Mesothelial cell of epicardium (in vitro differentiated cells): ENCODE measurements at regions not wholly inside any gene's neighbourhood (a gene's known extent, or its start where the extent isn't known, plus 50 kb on each side); places are given as distances from the start of the nearest gene placed in this dataset.

Experiments
- DNase-seq, 2 experiments: peaks; one replicate each; pipeline ENCODE4 v3.0.0; 2021; ENCODE audit warnings: low spot score in 2 of 2; ENCODE audit not compliant: unreplicated experiment in 2 of 2
- H3K27ac Mint-ChIP-seq: 2 replicates; pipeline ENCODE4 v1.8.0; 2021; ENCODE audit warnings: mixed read lengths
- H3K27me3 Mint-ChIP-seq: 2 replicates; pipeline ENCODE4 v1.8.0; 2021; ENCODE audit warnings: low read depth, mixed read lengths
- H3K36me3 Mint-ChIP-seq: 2 replicates; pipeline ENCODE4 v1.8.0; 2021; ENCODE audit warnings: mixed read lengths
- H3K4me1 Mint-ChIP-seq: 2 replicates; pipeline ENCODE4 v1.8.0; 2021; ENCODE audit warnings: mixed read lengths
- H3K4me3 Mint-ChIP-seq: 2 replicates; pipeline ENCODE4 v1.8.0; 2021; ENCODE audit warnings: mild to moderate bottlenecking, moderate library complexity, mixed read lengths
- H3K9me3 Mint-ChIP-seq: 2 replicates; pipeline ENCODE4 v1.8.0; 2021; ENCODE audit warnings: mixed read lengths
- CTCF ChIP-seq: fragments of 200-600 bp; sonication (generic); IDR thresholded peaks from one replicate; pipeline ENCODE4 v1.5.0; 2021; ENCODE audit warnings: antibody characterized with exemption; ENCODE audit not compliant: unreplicated experiment

DNA sequence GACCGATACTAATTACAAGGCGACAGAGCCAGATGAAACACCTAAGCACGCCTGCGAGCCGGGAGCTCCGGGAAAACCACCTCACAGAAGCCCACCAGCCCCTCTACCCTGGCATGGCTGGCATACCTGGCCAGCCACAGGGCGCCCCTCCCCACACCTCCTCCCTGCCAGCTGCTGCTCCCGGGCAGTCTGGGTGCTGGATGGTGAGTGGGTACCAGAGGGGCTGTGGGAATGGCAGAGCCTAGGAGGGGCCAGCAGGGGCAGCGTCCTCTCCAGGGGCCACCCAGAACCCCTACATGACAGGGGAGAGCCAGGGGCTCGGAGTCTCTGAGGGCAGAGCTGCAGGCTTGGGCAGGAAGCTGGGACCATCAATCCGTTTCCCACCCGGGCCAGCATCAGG lies 58.7 kb upstream of the GPC1 start:
- no peaks in the 10 kb centered on the region for H3K27me3 Mint-ChIP-seq
- H3K36me3 Mint-ChIP-seq = no peaks in the 10 kb centered on the region
- H3K9me3 Mint-ChIP-seq = peaks cover 7% of the 10 kb centered on the region
- peaks cover 6% of the 10 kb centered on the region for H3K4me1 Mint-ChIP-seq
- H3K27ac Mint-ChIP-seq = no peak overlapping the region
- H3K4me3 Mint-ChIP-seq = no peak overlapping the region
- no peak for DNase-seq
- no peak for TF ChIP-seq CTCF

GRCh38 chr2:240377366-240377765 lies 58.1 kb upstream of the GPC1 start:
- Mint-ChIP-seq H3K9me3 (peaks cover 7% of the 10 kb centered on the region), H3K4me3 (no peak overlapping the region), H3K27ac (no peak overlapping the region), H3K27me3 (no peaks in the 10 kb centered on the region), H3K36me3 (no peaks in the 10 kb centered on the region), H3K4me1 (peaks cover 4% of the 10 kb centered on the region)
- no peak for TF ChIP-seq CTCF
- DNase-seq = no peak

GRCh38 chr2:240379089-240379636 lies 56.3 kb upstream of the GPC1 start:
- Mint-ChIP-seq H3K4me1 (peaks cover 4% of the 10 kb centered on the region), H3K27ac (no peak overlapping the region), H3K9me3 (peaks cover 7% of the 10 kb centered on the region), H3K36me3 (no peaks in the 10 kb centered on the region), H3K27me3 (peaks cover 6% of the 10 kb centered on the region), H3K4me3 (no peak overlapping the region)
- DNase-seq = no peak
- TF ChIP-seq CTCF = no peak

GRCh38 chr2:240383099-240383758 lies 52.2 kb upstream of the GPC1 start:
- H3K27ac Mint-ChIP-seq = no peak overlapping the region
- no peak for DNase-seq
- no peaks in the 10 kb centered on the region for H3K4me1 Mint-ChIP-seq
- H3K36me3 Mint-ChIP-seq = no peaks in the 10 kb centered on the region
- no peak for TF ChIP-seq CTCF
- no peak overlapping the region for H3K4me3 Mint-ChIP-seq
- H3K27me3 Mint-ChIP-seq = peaks cover 6% of the 10 kb centered on the region
- H3K9me3 Mint-ChIP-seq = peaks cover 7% of the 10 kb centered on the region

DNA sequence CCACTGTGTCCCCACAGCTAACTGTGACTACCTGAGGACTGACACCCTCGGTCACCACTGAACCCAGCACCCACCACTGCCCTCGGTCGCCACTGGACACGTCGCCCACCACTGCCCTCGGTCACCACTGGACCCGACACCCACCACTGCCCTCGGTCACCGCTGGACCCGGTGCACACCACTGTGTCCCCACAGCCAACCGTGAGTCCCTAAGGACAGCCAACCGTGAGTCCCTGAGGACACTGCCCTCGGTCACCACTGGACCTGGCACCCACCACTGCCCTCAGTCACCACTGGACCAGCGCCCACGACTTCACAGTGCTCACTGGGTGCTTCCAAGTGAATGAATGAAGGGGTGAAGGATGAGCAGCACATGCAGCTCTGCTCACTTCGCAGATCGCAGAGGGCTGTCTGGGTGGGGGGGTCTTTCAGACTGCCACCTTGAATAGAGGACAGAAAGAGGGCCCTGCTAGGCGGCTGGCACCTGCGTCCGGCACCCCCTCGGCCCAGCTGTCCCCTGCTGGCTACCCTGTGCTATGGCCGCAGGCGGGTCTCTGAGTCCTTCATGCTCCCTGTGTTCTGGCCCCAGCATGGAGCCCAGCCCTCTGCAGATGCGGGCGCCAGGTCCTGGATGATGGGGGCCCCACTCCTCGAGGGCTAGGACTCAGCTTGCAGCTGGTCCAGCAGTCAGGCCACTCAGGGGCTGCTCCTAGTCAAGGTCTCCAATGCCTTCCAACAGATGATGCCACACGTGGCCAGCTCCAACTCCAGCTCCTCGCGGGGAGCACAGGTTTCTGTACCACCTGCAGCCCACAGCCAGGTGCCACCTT lies 51.4 kb upstream of the GPC1 start:
- Mint-ChIP-seq H3K36me3 (no peaks in the 10 kb centered on the region), H3K4me1 (no peaks in the 10 kb centered on the region), H3K4me3 (no peak overlapping the region), H3K9me3 (peaks cover 7% of the 10 kb centered on the region), H3K27me3 (peaks cover 6% of the 10 kb centered on the region), H3K27ac (no peak overlapping the region)
- DNase-seq = no peak
- no peak for TF ChIP-seq CTCF
